HepG2 (cell line): ENCODE measurements at regions not wholly inside any gene's neighbourhood (a gene's known extent, or its start where the extent isn't known, plus 50 kb on each side); places are given as distances from the start of the nearest gene placed in this dataset.

ENCODE experiments used
- ATAC-seq: fragments of 200-7000 bp; cut with Tn5 transposase; 3 replicates; pipeline ENCODE4 v1.9.1; 2020; ENCODE audit warnings: mild to moderate bottlenecking, moderate library complexity
- BruUV-seq: library from RNA; stranded (reverse); fragments of 400-500 nt; replicated peaks from 2 replicates; lab custom pipeline; 2021; lab: Mats Ljungman, UMichigan
- CTCF ChIA-PET: fragments of 300-600 bp; formaldehyde crosslinking; extraction: SDS; loops from one replicate; lab custom pipeline; 2021; ENCODE audit warnings: low total read pairs, inconsistent platforms, low intra/inter-chr PET ratio; lab: Yijun Ruan, JAX
- POLR2A ChIA-PET: fragments of 350-600 bp; sonication (Branson Sonifier 250); formaldehyde crosslinking; loops from one replicate; lab custom pipeline; 2020; ENCODE audit warnings: antibody characterized with exemption, inconsistent platforms; lab: Yijun Ruan, JAX
- DNase-seq: peaks from one replicate; pipeline ENCODE4 v3.0.0-alpha.2; 2015; ENCODE audit warnings: low spot score
- FAIRE-seq: peaks from 3 replicates; lab custom pipeline; 2011; peaks lifted over from hg19 to GRCh38; lab: Jason Lieb, UNC
- H2AFZ ChIP-seq: one replicate; pipeline ENCODE4 v1.6.1; 2011; ENCODE audit warnings: low read length, inconsistent platforms
- H3K27ac ChIP-seq: fragments of 300-600 bp; 3 replicates; pipeline ENCODE4 v1.8.0; 2011; ENCODE audit warnings: mixed run types, mild to moderate bottlenecking, mixed read lengths, low read length, inconsistent platforms; ENCODE audit not compliant: insufficient read depth; ENCODE audit errors: extremely low read length
- H3K27me3 ChIP-seq, 2 experiments: fragments of 200-600 bp in 1 of 2; 2 replicates in 1 of 2; 3 replicates in 1 of 2; pipeline versions ENCODE4 v1.6.0 to v1.8.0; 2011; ENCODE audit warnings: low read length in 2 of 2, mild to moderate bottlenecking in 2 of 2, moderate library complexity in 2 of 2, inconsistent platforms in 1 of 2; ENCODE audit not compliant: insufficient read depth in 2 of 2, control insufficient read depth in 1 of 2
- H3K36me3 ChIP-seq, 2 experiments: fragments of 200-600 bp in 1 of 2; replicated peaks in 1 of 2; 2 replicates in 1 of 2; 3 replicates in 1 of 2; pipeline versions ENCODE4 v1.5.1 to v1.8.0; 2011; ENCODE audit warnings: low read length in 2 of 2, inconsistent platforms in 1 of 2; ENCODE audit not compliant: insufficient read depth in 2 of 2, control insufficient read depth in 1 of 2
- H3K4me1 ChIP-seq: 2 replicates; pipeline ENCODE4 v1.5.1; 2012; ENCODE audit warnings: low read length, inconsistent platforms; ENCODE audit not compliant: insufficient read depth
- H3K4me2 ChIP-seq: 2 replicates; pipeline ENCODE4 v1.6.0; 2011; ENCODE audit warnings: low read depth, low read length, inconsistent platforms
- H3K4me3 ChIP-seq, 3 experiments: fragments of 200-600 bp in 1 of 3; sonication (generic), shearing (Covaris generic) in 1 of 3; replicated peaks in 1 of 3; 2 replicates each; pipeline ENCODE4 v1.5.1; 2011 to 2016; ENCODE audit warnings: low read length in 3 of 3, inconsistent platforms in 2 of 3, low read depth in 2 of 3, mild to moderate bottlenecking in 2 of 3, control low read depth in 1 of 3, mixed read lengths in 1 of 3; ENCODE audit not compliant: insufficient read depth in 1 of 3
- H3K79me2 ChIP-seq: one replicate; pipeline ENCODE4 v1.6.1; 2011; ENCODE audit warnings: low read length, inconsistent platforms; ENCODE audit not compliant: insufficient read depth
- H3K9ac ChIP-seq: 2 replicates; pipeline ENCODE4 v1.6.0; 2011; ENCODE audit warnings: mild to moderate bottlenecking, low read depth, low read length, inconsistent platforms; ENCODE audit not compliant: insufficient read depth
- H3K9me3 ChIP-seq: 2 replicates; pipeline ENCODE4 v1.5.1; 2012; ENCODE audit warnings: mild to moderate bottlenecking, low read length
- H4K20me1 ChIP-seq: 2 replicates; pipeline ENCODE4 v1.6.0; 2011; ENCODE audit warnings: inconsistent platforms, mild to moderate bottlenecking, low read length, moderate library complexity; ENCODE audit not compliant: insufficient read depth
- ARHGAP35 ChIP-seq: sonication (generic); formaldehyde crosslinking; IDR thresholded peaks from 2 replicates; pipeline ENCODE4 v1.9.0; 2022; ENCODE audit warnings: mild to moderate bottlenecking, inconsistent platforms, moderate library complexity, missing genetic modification reagents, borderline replicate concordance
- MED8 ChIP-seq: sonication (generic); formaldehyde crosslinking; IDR thresholded peaks from 2 replicates; pipeline ENCODE4 v1.8.1; 2023; ENCODE audit warnings: mild to moderate bottlenecking, missing genetic modification reagents; ENCODE audit not compliant: insufficient replicate concordance
- PHB2 ChIP-seq: fragments of 450-650 bp; IDR thresholded peaks from 2 replicates; pipeline ENCODE4 v1.6.1; 2018; ENCODE audit not compliant: partially characterized antibody
- RCOR2 ChIP-seq: IDR thresholded peaks from 2 replicates; pipeline ENCODE4 v1.6.1; 2016; ENCODE audit warnings: missing biosample characterization, missing genetic modification reagents
- ZNF260 ChIP-seq: sonication (generic); formaldehyde crosslinking; IDR thresholded peaks from 2 replicates; pipeline ENCODE4 v1.4.0; 2020; ENCODE audit warnings: missing genetic modification reagents, low read depth, mild to moderate bottlenecking, borderline replicate concordance
- ZNF598 ChIP-seq: sonication (generic); formaldehyde crosslinking; IDR thresholded peaks from 2 replicates; pipeline ENCODE4 v1.5.1; 2020; ENCODE audit warnings: mild to moderate bottlenecking, missing genetic modification reagents, borderline replicate concordance
- WGBS: methylation state at CpG from one replicate; pipeline ENCODE4 v1.1.6; 2017; ENCODE audit warnings: low lambda C conversion rate; 5-methylcytosine and 5-hydroxymethylcytosine counted together
- in situ Hi-C: cut with HindIII; loops from 2 replicates; pipeline ENCODE4 v1.10.0; 2017; ENCODE audit warnings: low pct_unique_long_range_greater_than_20kb; ENCODE audit not compliant: extremely low pct_ligation_motif_present
- intact Hi-C: fragments of 100-400 bp; cut with micrococcal nuclease; formaldehyde crosslinking; loops from one replicate; pipeline ENCODE4 v1.10.0; 2022; ENCODE audit not compliant: unreplicated experiment
- TF ChIP-seq, protein P1 (sequence below): sonication (generic); formaldehyde crosslinking; IDR thresholded peaks from 2 replicates; pipeline ENCODE4 v1.5.0; 2020; ENCODE audit warnings: mild to moderate bottlenecking, missing genetic modification reagents
- TF ChIP-seq, protein P2 (sequence below): sonication (generic); formaldehyde crosslinking; conservative IDR thresholded peaks from 2 replicates; pipeline ENCODE4 v1.4.0; 2020; ENCODE audit warnings: missing genetic modification reagents
- TF ChIP-seq, protein P3 (sequence below): sonication (generic); formaldehyde crosslinking; IDR thresholded peaks from 2 replicates; pipeline ENCODE4 v1.5.0; 2020; ENCODE audit warnings: missing genetic modification reagents, mild to moderate bottlenecking, borderline replicate concordance
- TF ChIP-seq, protein P4 (sequence below): IDR thresholded peaks from 2 replicates; pipeline ENCODE4 v1.6.1; 2016; ENCODE audit warnings: low read depth, borderline replicate concordance
- TF ChIP-seq, protein P5 (sequence below): sonication (generic); formaldehyde crosslinking; IDR thresholded peaks from 2 replicates; pipeline ENCODE4 v1.8.1; 2023; ENCODE audit warnings: mild to moderate bottlenecking, missing genetic modification reagents

DNA sequence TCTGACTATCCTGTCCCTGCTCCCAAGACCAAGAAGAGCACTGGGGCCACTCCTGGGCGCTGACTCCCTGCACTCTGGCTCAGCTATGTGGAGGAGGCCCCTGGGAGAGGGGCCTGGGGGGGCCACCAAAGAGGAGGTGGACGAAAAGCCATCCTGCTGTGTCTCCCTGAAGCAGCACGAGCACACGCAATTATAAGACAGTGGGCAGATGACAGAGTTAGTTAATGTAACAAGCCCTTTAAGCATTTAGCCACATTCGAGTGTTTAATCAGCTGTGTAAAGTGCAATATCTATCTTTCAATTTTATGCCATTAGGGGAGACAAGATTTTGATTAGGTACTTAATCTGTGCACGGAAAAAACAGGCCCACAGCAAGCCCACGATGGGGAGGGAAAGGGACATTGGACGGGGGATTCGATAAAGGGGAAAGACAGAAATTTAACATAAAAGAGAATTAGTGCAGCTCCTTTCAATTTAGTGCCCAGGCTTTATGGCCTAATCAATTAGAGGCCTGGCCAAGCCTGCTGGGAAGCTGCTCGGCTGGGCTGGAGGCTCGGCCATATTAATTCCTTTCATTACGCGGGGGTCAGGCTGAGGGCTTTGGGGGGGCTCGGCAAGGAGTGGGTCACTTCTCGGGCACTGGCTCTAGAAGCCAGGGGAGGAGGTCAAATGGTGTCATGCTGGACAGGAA, 286.2 kb downstream of the DHX35 start (continued):
- TF ChIP-seq MED8 (CRISPR knock-in tag) (no peak), RCOR2 (CRISPR knock-in tag) (no peak)

DNA sequence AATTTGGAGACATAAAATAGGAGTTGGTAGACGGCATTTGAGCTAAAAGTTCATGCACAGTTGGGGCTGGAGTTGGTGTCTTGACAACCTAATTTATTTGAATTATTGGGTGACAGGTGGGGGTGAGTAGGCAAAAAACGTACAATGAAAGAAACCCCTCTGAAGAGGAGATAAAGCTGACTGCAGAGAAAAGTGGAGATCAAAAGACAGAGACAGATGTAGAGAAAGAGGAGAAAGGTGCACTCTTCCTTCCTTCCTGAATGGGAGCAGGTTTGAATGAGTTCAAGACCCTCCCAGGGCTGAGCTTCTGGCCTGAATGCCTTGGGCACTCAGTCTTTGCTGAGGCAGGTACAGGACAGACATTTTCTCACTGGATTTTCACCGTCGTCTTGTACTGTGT, 284.3 kb downstream of the DHX35 start:
- POLR2A ChIA-PET, result no interaction called here
- Histone ChIP-seq H2AFZ (no peak overlapping the region), H3K9me3 (no peaks in the 10 kb centered on the region), H3K9ac (no peak overlapping the region), H3K79me2 (no peaks in the 10 kb centered on the region), H3K27ac (no peak overlapping the region), H4K20me1 (no peaks in the 10 kb centered on the region), H3K27me3 (no peaks in the 10 kb centered on the region; a peak in 1 of 5 replicates), H3K36me3 (no peaks in the 10 kb centered on the region), H3K4me2 (no peak overlapping the region), H3K4me1 (no peaks in the 10 kb centered on the region), H3K4me3 (no peak overlapping the region)
- TF ChIP-seq ZNF260 (CRISPR knock-in tag), result no peak
- TF ChIP-seq, protein P1, sequence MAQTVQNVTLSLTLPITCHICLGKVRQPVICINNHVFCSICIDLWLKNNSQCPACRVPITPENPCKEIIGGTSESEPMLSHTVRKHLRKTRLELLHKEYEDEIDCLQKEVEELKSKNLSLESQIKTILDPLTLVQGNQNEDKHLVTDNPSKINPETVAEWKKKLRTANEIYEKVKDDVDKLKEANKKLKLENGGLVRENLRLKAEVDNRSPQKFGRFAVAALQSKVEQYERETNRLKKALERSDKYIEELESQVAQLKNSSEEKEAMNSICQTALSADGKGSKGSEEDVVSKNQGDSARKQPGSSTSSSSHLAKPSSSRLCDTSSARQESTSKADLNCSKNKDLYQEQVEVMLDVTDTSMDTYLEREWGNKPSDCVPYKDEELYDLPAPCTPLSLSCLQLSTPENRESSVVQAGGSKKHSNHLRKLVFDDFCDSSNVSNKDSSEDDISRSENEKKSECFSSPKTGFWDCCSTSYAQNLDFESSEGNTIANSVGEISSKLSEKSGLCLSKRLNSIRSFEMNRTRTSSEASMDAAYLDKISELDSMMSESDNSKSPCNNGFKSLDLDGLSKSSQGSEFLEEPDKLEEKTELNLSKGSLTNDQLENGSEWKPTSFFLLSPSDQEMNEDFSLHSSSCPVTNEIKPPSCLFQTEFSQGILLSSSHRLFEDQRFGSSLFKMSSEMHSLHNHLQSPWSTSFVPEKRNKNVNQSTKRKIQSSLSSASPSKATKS (CRISPR knock-in tag), result no peak
- TF ChIP-seq, protein P2, sequence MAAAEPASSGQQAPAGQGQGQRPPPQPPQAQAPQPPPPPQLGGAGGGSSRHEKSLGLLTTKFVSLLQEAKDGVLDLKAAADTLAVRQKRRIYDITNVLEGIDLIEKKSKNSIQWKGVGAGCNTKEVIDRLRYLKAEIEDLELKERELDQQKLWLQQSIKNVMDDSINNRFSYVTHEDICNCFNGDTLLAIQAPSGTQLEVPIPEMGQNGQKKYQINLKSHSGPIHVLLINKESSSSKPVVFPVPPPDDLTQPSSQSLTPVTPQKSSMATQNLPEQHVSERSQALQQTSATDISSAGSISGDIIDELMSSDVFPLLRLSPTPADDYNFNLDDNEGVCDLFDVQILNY (CRISPR knock-in tag), result no peak
- TF ChIP-seq, protein P3, sequence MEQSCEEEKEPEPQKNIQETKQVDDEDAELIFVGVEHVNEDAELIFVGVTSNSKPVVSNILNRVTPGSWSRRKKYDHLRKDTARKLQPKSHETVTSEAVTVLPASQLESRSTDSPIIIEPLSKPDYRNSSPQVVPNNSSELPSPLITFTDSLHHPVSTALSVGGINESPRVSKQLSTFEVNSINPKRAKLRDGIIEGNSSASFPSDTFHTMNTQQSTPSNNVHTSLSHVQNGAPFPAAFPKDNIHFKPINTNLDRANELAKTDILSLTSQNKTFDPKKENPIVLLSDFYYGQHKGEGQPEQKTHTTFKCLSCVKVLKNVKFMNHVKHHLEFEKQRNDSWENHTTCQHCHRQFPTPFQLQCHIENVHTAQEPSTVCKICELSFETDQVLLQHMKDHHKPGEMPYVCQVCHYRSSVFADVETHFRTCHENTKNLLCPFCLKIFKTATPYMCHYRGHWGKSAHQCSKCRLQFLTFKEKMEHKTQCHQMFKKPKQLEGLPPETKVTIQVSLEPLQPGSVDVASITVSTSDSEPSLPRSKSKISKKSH (CRISPR knock-in tag), result no peak
- TF ChIP-seq ZNF598 (CRISPR knock-in tag), result no peak
- TF ChIP-seq PHB2, result no peak
- TF ChIP-seq, protein P4, sequence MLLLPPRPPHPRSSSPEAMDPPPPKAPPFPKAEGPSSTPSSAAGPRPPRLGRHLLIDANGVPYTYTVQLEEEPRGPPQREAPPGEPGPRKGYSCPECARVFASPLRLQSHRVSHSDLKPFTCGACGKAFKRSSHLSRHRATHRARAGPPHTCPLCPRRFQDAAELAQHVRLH (CRISPR knock-in tag), result no peak
- no peak for TF ChIP-seq ARHGAP35 (CRISPR knock-in tag)
- TF ChIP-seq, protein P5, sequence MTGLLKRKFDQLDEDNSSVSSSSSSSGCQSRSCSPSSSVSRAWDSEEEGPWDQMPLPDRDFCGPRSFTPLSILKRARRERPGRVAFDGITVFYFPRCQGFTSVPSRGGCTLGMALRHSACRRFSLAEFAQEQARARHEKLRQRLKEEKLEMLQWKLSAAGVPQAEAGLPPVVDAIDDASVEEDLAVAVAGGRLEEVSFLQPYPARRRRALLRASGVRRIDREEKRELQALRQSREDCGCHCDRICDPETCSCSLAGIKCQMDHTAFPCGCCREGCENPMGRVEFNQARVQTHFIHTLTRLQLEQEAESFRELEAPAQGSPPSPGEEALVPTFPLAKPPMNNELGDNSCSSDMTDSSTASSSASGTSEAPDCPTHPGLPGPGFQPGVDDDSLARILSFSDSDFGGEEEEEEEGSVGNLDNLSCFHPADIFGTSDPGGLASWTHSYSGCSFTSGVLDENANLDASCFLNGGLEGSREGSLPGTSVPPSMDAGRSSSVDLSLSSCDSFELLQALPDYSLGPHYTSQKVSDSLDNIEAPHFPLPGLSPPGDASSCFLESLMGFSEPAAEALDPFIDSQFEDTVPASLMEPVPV, result no peak
- in situ Hi-C loops, result no loop called here
- FAIRE-seq (no peak), ATAC-seq (no peak), DNase-seq (no peak)
- intact Hi-C loops, result no loop called here
- no TSS peak for BruUV-seq
- CTCF ChIA-PET, result no interaction called here
- under 1% methylated on average over 4 of the region's 4 CpGs for WGBS
